GM03348 (cell line): ENCODE measurements at regions not wholly inside any gene's neighbourhood (a gene's known extent, or its start where the extent isn't known, plus 50 kb on each side); places are given as distances from the start of the nearest gene placed in this dataset.
A peak's percentile ranks its signal among the peaks of the same experiment; 100 is the strongest.
"Not testable (repeated sequence)": the region's sequence is repeated elsewhere in the genome, so short reads cannot be mapped to it uniquely, and the experiment has no call there.

Experiments
- DNase-seq: peaks from one replicate; pipeline ENCODE4 v3.0.0; 2012; ENCODE audit warnings: low spot score

DNA sequence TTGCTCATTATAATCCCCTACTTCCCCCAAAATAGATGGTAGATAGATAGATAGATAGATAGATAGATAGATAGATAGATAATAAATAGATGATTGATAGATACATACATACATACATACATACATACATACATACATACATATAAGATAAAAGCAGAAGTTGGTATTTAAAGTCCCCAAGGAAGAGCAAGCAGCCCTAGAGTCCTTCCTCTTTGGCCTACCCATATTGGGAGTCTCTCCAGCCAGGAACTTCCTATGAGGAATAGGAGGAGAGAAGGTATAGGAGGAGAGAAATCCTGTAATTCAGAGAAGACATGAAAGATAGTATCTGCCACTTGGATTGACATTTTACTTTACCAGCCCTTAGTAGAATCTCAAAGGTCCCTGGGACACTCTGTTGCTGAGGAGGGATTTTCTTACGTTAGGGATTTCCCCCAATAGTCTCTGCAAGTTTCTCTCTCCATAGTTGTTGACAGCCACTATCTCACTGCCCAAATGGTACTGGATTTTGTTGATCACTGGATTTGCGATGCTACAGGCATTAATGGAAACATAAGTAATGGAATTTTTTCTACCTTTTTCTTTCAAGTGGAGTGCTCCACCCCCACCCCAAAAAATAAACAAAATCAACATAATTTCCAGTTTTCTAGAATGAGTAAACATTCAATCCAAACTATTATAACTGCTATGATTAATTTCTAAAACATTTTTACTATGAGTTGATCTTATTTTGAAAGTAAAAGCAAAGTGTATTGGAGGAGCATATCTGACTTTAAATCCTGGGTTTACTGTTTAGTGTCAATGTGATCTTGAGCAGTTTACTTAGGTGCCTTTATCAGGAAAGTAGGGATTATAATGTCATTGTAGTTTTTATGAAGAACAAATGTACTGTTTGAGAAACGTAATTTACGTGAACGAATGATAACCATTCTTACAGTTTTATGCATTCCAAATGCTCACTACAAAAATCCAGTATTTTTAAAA, 93.2 kb upstream of the TNFSF4 start:
- no peak for DNase-seq

DNA sequence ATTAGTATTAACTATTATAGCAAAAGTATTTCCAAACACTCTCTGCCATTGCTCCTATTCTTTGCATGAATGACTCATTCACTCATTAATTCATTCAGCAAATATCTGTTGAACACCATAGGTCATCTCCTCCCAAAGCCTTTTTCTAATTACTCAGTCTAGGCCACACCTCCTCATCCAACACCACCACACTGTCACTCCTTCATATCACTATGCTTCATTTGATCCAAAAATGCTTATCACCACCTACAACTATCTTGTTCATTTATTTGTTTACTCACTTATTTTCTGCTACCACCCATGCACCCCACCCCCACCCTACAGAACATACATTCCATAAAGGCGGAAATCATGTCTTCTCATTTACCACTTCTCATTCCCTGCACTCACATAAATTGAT, 94.4 kb upstream of the TNFSF4 start:
- no peak for DNase-seq

DNA sequence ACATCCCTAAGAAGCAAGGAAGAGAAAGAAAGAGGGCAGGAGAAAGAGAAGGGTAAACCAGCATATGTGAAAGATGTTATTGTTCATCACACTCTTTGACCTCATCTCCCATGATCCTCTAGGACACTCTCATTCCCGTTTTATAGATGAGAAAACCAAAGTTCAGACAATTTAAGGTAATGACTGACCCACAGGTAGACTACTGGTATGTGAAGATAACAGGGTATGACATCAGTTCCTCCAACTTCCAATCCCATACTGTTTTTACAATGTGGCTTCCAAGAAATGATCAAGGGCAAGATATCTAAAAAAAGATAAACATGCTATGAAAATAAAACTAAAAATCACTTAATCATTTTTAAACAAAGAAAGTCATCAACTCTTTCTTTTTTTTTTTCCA, 95.2 kb upstream of the TNFSF4 start:
- DNase-seq: no peak

DNA sequence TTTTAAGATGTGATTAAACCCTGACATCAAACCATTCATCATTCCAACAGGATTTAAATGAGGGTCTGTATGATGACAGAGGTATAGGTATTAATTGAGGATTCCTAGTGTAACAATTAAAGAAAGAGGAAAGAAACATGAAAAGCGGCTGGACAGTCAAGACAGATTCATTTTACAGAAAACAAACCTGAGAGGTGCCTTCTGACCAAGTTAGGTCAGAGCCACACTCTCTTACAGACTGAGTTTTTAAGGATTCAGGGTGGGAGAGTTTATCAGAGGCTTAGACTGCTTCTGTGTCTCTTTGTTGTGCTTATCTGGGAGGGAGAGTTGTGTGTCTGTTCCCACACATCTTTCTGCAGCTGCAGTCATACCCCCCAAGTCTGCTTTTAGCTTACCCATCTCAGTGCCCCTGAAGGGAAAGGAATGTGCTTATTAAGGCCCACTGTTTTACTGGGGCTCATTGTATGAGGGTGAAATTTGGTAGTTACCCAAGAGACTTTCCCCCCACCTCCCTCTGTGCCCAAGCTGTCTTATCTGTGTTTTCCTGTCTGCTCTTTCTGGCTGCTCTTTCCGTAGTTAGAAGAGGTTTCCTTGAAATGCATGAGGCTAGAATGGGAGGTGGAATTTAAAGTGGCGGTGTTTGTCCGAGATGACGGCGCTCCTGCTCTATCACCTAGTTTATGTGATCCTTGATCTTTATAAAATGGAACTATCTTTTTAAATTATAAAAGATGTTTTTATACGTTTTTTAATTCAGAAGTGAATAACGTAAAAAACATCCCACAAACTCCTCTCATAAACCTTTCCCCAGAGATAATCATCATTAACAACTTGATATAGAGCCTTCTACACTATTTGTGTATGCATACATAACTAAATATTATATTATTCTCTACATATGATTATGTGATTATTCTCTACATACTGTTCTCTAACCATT, 96.0 kb upstream of the TNFSF4 start:
- DNase-seq: no peak

DNA sequence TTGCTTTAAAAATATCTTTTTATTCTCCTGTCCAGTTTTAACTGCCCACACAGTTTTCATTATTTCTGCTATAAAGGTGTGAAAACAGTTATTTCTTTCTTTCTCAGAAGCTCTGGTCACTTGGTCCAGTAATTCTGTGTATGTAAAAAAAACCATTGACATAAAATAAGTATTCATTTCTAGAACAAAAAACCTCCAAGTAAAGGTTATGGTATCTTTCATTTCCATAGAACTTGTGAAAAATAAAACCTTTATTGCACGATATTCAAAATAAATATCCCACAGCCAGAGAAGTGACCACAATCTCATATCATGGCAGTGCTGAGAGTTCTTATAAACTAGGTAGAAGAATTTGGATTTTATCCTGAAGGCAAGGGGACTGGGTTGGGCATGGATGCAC, 96.9 kb upstream of the TNFSF4 start:
- no peak for DNase-seq

DNA sequence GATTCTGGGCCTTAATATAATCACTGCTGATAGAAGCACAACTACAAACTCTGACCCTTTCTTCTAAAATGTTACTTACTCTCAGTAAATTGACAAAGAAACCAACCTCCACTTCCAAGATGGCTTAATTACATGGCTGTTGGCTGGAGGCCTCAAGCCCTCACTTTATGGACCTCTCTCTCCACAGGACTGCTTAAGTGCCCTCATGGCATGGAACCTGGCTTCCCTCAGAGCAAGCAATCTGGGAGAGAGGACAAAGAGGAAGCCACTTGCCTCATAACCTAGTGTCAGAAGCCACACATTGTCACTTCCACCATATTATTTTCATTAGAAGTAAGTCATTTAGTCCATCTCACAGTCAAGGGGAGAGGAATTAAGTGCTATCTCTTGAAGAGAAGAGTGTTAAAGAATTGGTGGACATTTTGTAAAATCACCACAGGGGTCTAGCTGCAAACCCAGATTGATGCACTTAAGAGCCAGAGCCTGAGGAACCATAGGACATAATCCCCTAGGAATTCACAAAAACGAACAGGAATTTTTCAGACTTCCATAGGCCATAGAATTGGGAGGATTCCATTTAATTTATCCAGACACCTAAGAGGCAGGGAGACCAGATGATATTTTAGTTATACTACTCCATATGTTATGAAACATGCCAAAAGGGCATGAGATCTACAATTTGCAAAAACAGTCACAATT, 97.5 kb upstream of the TNFSF4 start:
- DNase-seq: no peak

DNA sequence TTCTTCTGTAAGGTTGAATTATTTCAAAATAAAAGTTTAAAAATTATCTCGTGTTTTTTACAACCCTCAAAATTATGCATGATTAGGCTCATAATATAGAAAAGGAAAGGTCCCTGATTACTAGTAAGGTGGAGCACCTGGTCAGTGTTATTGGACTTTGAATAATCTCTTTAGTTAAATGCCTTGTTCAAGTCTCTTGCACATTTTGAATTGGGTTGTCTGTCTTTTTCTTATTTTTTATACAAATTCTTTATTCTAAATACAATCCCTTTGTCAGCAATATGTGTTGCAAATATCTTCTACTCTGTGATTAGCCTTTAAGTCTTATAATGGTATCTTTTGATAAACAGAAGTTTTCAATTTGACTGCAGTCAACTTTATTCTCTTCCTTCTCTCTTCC, 100.7 kb upstream of the TNFSF4 start:
- DNase-seq: no peak

DNA sequence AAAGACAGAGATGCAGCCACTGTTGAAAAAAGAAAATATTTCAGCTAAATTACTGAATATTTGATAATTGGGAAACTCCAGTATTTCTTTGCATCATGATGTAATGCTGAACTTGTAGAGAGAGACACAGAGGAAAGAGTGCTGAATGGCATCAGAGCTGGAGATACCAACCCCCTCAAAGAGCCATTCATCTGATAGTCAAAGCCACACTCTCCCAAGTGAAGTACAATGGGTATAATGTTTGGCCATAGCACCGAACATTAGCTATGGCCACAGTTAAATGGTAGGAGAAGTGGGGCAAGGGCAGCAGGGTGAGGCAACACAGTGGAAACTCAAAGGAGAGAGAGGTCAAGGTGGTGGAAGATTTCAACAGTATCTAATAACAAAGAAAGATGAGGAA, 107.5 kb upstream of the TNFSF4 start:
- DNase-seq: no peak

DNA sequence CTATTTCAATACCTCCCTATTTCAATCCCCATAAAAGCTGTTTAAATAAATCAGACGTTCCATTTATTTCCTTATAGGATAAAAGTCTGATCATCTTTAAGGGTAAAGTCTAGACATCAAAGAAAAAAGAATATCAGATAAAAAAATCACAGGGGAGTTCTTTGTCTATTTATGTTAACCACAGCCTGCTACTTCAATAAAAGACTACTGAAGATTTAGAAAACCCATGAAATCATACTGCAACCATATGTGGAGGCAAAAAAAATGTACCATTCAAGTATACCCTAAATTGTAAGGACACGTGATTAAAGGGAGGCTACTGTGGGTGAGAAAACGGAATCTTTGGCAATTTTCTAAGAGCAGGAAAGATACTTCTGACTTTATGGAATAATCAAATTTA, 108.2 kb upstream of the TNFSF4 start:
- no peak for DNase-seq

DNA sequence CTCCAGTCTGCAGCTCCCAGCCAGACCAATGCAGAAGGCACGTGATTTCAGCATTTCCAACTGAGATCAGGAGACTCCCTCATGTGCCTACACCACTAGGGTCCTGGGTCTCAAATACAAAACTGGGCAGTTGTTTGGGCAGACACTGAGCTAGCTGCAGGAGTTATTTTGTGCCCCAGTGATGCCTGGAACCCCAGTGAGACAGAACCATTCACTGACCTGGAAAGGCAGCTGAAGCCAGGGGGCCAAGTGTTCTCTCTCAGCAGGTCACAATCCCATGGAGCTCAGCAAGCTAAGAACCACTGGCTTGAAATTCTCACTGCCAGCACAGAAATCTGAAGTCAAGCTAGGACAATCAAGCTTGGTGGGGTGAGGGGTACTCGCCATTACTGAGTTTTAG, 111.7 kb upstream of the TNFSF4 start:
- no peak for DNase-seq

DNA sequence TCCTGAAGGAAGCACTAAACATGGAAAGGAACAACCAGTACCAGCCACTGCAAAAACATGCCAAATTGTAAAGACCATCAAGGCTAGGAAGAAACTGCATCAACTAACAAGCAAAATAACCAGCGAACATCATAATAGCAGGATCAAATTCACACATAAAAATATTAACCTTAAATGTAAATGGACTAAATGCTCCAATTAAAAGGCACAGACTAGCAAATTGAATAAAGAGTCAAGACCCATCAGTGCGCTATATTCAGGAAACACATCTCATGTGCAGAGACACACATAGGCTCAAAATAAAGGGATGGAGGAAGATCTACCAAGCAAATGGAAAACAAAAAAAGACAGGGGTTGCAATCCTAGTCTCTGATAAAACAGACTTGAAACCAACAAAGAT, 117.2 kb upstream of the TNFSF4 start:
- not testable (repeated sequence) for DNase-seq

DNA sequence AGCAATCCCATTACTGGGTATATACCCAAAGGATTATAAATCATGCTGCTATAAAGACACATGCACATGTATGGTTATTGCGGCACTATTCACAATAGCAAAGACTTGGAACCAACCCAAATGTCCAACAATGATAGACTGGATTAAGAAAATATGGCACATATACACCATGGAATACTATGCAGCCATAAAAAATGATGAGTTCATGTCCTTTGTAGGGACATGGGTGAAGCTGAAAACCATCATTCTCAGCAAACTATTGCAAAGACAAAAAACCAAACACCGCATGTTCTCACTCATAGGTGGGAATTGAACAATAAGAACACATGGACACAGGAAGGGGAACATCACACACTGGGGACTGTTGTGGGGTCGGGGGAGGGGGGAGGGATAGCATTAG, 120.9 kb upstream of the TNFSF4 start:
- not testable (repeated sequence) for DNase-seq

DNA sequence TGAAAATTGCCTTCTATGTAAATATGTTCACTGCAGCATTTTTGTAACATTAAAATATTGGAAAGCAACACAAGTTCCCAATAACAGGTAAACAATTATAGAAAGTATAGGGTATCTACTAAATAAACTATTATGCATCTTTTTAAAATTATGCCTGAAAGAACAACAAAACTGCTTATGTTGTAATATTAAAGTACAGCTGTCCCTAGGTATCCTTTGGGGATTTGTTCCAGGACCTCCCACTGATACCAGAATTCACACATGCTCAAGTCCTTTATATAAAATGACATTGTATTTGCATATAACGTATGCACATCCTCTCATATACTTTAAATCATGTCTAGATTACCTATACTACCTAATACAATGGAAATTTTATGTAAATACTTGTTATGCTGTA, 121.8 kb upstream of the TNFSF4 start:
- DNase-seq: no peak

DNA sequence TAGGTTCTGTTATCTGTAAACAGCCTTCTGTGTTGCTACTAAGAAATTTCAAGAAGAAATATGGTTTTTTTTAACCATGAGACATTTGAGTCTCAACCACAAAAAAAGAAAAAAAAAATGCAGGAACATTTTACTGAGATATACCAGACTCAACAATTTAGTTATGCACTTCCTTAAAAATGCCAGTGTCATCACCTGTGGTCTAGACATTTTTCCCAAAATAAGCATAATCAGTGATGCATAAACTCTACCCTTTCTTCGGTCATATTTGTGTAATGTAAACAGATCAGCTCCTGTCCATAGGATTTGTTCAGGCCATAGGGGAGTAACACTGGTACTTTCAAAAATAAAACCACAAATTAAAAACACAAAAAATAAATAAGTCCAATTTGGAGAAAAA, 122.6 kb upstream of the TNFSF4 start:
- DNase-seq: peak; percentile 34

DNA sequence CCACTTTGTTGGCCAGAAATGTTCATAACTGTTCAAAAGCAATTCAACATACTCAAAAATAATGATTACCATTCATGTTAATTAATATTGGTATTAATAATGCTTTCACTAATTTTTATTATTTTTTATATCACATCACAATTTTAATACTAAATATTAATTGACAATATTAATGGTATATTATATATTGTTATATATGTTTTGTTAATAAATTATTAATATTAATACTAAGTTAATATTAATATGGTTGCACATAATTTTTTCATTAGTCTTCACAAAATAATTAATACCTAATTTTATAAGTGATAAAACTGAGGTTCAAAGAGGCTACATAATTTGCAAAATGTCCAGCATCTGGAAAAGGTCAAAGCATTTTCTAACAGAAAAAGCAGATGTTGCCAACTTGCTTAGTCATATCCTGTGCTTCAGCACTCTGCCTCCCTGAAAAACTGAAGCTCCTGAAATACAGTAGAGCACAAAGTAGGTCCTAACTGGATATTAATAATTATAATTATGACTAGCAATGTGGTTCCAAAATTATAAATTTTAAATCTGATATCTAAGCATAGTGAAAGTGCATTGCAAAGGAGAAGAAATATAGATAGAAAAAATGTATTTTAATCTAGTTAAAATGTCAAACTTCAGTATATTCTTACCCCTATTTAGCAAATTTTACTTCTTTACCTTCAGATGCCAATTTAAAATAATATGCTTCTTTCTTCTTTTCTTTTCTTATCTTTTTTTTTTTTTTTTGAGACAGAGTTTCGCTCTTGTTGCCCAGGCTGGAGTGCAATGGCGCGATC, 123.2 kb upstream of the TNFSF4 start:
- DNase-seq: peak; percentile 68

DNA sequence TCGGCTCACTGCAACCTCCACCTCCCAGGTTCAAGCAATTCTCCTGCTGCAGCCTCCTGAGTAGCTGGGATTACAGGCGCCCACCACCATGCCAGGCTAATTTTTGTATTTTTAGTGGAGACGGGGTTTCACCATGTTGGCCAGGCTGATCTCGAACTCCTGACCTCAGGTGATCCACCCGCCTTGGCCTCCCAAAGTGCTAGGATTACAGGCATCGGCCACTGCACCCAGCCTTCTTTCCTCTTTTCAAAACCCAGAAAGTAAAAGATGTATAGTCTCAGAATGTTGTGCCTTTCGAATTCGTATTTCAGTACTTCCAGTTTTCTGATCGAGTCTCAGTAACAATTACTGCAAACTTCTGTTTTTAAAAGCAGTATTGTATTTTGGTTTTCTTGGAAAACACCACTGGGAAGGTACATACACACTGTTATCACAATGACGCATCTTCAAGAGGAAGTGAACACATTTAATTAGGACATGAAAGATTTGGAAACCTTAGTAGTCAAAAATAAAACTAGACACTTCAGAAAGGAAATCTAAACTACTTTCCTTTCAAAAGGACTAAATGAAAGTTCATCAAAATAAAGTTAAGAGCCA, 123.9 kb upstream of the TNFSF4 start:
- not testable (repeated sequence) for DNase-seq

DNA sequence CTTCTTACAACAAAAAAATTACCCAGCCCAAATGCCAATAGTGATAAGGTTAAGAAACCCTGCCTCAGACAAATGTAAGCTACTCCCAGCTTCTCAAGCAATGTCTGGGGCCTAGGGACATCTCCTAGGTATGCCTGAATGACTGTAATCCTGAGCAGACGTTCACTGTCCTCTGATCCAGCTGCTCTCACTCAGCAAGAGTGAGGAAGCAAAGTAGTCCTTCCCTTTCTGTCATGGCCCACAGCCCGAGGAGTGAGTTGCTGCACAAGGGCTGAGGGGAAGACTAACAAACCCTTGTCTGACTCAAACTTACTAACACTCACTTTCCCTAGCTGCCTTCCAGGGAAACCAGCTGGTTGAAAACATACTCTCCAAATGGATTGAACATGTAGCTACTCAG, 124.9 kb upstream of the TNFSF4 start:
- peak; percentile 61 for DNase-seq

DNA sequence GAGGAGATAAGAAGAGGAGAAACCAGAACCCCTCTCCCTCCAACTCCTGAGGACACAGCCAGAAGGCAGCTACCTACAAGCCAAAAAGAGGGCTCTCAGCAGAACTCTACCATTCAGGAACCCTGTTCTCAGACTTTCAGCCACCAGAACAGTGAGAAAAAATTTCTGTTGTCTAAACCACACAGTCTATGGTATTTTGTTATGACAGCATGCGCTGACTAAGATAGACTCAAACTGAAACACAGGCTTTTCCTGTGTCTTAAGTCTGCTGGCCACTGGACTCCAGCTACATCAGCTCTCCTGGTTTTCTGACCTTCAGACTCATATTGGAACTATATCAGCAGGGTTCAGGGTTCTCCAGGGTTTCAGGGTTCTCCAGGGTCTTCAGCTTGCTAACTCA, 126.5 kb upstream of the TNFSF4 start:
- no peak for DNase-seq

DNA sequence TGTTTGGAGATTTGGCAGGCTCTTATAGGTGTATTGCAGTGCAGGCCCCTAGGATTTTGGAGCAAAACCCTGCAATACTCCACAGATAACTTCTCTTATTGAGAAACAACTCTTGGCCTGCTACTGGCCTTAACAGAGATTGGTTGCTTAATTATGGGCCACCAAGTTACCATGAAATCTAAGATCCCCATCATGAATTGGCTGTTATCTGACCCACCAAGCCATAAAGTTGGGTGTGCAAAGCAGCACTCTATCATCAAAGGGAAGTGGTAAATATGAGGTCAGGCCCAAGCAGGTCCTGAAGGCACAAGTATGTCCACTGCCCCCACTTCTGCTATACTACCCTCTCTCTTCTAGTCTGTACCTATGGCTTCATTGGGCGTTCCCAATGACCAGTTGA, 130.0 kb upstream of the TNFSF4 start:
- DNase-seq: no peak

DNA sequence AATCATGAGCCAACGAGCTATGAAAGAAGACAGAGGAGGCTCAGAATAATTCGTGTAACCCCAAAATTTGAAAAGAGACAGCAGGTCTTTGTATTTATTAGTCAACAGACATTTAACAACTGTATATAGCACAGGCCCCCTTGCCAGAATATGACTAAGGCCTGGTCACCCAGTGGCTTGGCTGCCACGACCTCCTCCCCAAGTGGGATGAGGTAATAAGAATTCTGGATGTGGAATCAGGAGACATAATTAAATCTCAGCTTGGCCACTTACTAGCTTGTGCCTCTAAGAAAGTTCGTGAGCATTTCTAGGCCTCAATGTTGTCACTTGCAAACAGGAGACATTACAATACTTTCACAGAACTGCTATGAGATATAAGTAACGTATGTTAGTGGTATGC, 134.2 kb upstream of the TNFSF4 start:
- DNase-seq: peak; percentile 74

DNA sequence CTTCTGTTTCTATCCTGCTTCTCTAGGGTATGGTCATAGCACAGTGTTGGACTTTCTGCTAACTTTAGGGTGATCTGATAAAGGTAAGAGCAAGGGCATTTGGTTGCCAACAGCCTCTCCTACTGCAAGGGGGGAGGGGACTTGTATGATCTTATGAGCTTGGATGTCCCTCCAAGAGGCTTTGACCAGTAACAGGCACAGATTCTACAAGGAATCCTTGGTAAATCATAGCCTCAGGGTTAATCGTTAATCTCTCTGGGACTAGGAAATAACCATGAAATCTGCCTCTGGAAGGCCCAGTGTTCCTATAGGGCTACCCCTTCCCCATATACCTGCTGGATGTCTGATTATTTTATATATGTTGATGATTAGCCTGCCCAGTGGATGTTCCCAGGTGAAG, 134.8 kb upstream of the TNFSF4 start:
- DNase-seq: no peak
